NT2/D1 (cell line): ENCODE measurements at regions not wholly inside any gene's neighbourhood (a gene's known extent, or its start where the extent isn't known, plus 50 kb on each side); places are given as distances from the start of the nearest gene placed in this dataset.

ENCODE experiments used
- SUZ12 ChIP-seq: IDR thresholded peaks from 2 replicates; pipeline ENCODE4 v1.6.1; 2011; ENCODE audit not compliant: insufficient read length, insufficient read depth; ENCODE audit errors: extremely low read depth
- YY1 ChIP-seq: IDR thresholded peaks from 2 replicates; pipeline ENCODE4 v1.6.1; 2011; ENCODE audit not compliant: insufficient read length, insufficient read depth
- ZNF274 ChIP-seq: IDR thresholded peaks from 2 replicates; pipeline ENCODE4 v1.6.1; 2011; ENCODE audit warnings: mild to moderate bottlenecking, low read depth, low read length

GRCh38 chr3:101102678-101103296 is 109.6 kb upstream of the ABI3BP start:
- TF ChIP-seq SUZ12 = no peak
- TF ChIP-seq YY1 = no peak
- TF ChIP-seq ZNF274 = no peak
